IMR-90 (cell line): ENCODE measurements at regions not wholly inside any gene's neighbourhood (a gene's known extent, or its start where the extent isn't known, plus 50 kb on each side); places are given as distances from the start of the nearest gene placed in this dataset.

Experiments used
- ATAC-seq: fragments of 200-7000 bp; cut with Tn5 transposase; 2 replicates; pipeline ENCODE4 v1.9.1; 2020; ENCODE audit warnings: low read depth, mild to moderate bottlenecking, moderate library complexity
- BruUV-seq: library from RNA; stranded (reverse); fragments of 400-500 nt; replicated peaks from 2 replicates; lab custom pipeline; 2021; lab: Mats Ljungman, UMichigan
- CTCF ChIA-PET: fragments of 300-600 bp; formaldehyde crosslinking; extraction: SDS; loops from one replicate; lab custom pipeline; 2021; ENCODE audit warnings: antibody characterized with exemption; lab: Yijun Ruan, JAX
- POLR2A ChIA-PET: fragments of 300-600 bp; sonication (Branson Sonifier 250); formaldehyde crosslinking; loops from one replicate; lab custom pipeline; 2022; ENCODE audit warnings: antibody characterized with exemption; ENCODE audit not compliant: unreplicated experiment; lab: Charles Lee
- DNase-seq: peaks from one replicate; pipeline ENCODE4 v3.0.0; 2013
- H2AFZ ChIP-seq: replicated peaks from 2 replicates; pipeline ENCODE3; 2013; ENCODE audit warnings: low read length, mild to moderate bottlenecking; ENCODE audit not compliant: poor library complexity
- H2AK5ac ChIP-seq: 2 replicates; pipeline ENCODE4 v1.6.1; 2013; ENCODE audit warnings: low read depth, low read length, inconsistent platforms
- H2AK9ac ChIP-seq: replicated peaks from 2 replicates; pipeline ENCODE3; 2013; ENCODE audit warnings: mild to moderate bottlenecking, low read depth, low read length, moderate library complexity; ENCODE audit not compliant: poor library complexity
- H2BK120ac ChIP-seq: 2 replicates; pipeline ENCODE4 v1.6.1; 2013; ENCODE audit warnings: low read depth, low read length, inconsistent platforms
- H2BK15ac ChIP-seq: 3 replicates; pipeline ENCODE4 v1.6.1; 2013; ENCODE audit warnings: low read depth, low read length, inconsistent platforms
- H2BK20ac ChIP-seq: 2 replicates; pipeline ENCODE4 v1.6.1; 2013; ENCODE audit warnings: low read depth, mild to moderate bottlenecking, inconsistent platforms, low read length, moderate library complexity
- H2BK5ac ChIP-seq: 2 replicates; pipeline ENCODE4 v1.6.1; 2013; ENCODE audit warnings: mild to moderate bottlenecking, low read depth, low read length, inconsistent platforms; ENCODE audit not compliant: poor library complexity, severe bottlenecking
- H3K14ac ChIP-seq: replicated peaks from 2 replicates; pipeline ENCODE4 v1.6.1; 2013; ENCODE audit warnings: low read depth, low read length, inconsistent platforms
- H3K18ac ChIP-seq: 2 replicates; pipeline ENCODE4 v1.6.1; 2013; ENCODE audit warnings: low read depth, low read length, control low read depth
- H3K23ac ChIP-seq: 2 replicates; pipeline ENCODE4 v1.6.1; 2013; ENCODE audit warnings: low read depth, low read length, inconsistent platforms
- H3K27ac ChIP-seq: 2 replicates; pipeline ENCODE4 v1.5.1; 2013; ENCODE audit warnings: mild to moderate bottlenecking, control low read depth, low read length; ENCODE audit not compliant: insufficient read depth
- H3K27me3 ChIP-seq: 2 replicates; pipeline ENCODE4 v1.6.1; 2013; ENCODE audit warnings: low read length; ENCODE audit not compliant: control insufficient read depth, insufficient read depth
- H3K36me3 ChIP-seq: 2 replicates; pipeline ENCODE4 v1.6.1; 2013; ENCODE audit warnings: low read length, mixed read lengths; ENCODE audit not compliant: control insufficient read depth, insufficient read depth
- H3K4ac ChIP-seq: 2 replicates; pipeline ENCODE4 v1.6.1; 2013; ENCODE audit warnings: low read depth, low read length, inconsistent platforms
- H3K4me1 ChIP-seq: 2 replicates; pipeline ENCODE4 v1.6.1; 2013; ENCODE audit warnings: low read length, mixed read lengths; ENCODE audit not compliant: control insufficient read depth, insufficient read depth
- H3K4me2 ChIP-seq: 2 replicates; pipeline ENCODE4 v1.6.1; 2013; ENCODE audit warnings: low read depth, mild to moderate bottlenecking, control low read depth, low read length, moderate library complexity
- H3K4me3 ChIP-seq: 2 replicates; pipeline ENCODE4 v1.5.1; 2013; ENCODE audit warnings: low read depth, mild to moderate bottlenecking, control low read depth, low read length, moderate library complexity; ENCODE audit not compliant: insufficient read depth
- H3K56ac ChIP-seq: 2 replicates; pipeline ENCODE4 v1.6.1; 2013; ENCODE audit warnings: low read length, inconsistent platforms; ENCODE audit not compliant: insufficient read depth; ENCODE audit errors: extremely low read depth
- H3K79me1 ChIP-seq, 2 experiments: 2 replicates each; pipeline ENCODE4 v1.6.1; 2013; ENCODE audit warnings: low read length in 2 of 2, inconsistent platforms in 1 of 2, low read depth in 1 of 2
- H3K9ac ChIP-seq: 2 replicates; pipeline ENCODE4 v1.6.1; 2013; ENCODE audit warnings: low read depth, low read length, control low read depth
- H3K9me1 ChIP-seq: 2 replicates; pipeline ENCODE4 v1.6.1; 2013; ENCODE audit warnings: low read length, inconsistent platforms; ENCODE audit not compliant: insufficient read depth
- H3K9me3 ChIP-seq: 2 replicates; pipeline ENCODE4 v1.6.1; 2013; ENCODE audit warnings: low read length; ENCODE audit not compliant: control insufficient read depth, insufficient read depth
- H4K20me1 ChIP-seq: 2 replicates; pipeline ENCODE4 v1.6.1; 2013; ENCODE audit warnings: low read length, inconsistent platforms; ENCODE audit not compliant: insufficient read depth
- H4K5ac ChIP-seq: 2 replicates; pipeline ENCODE4 v1.6.1; 2013; ENCODE audit warnings: mild to moderate bottlenecking, low read depth, low read length, control low read depth
- H4K8ac ChIP-seq, 2 experiments: 2 replicates each; pipeline ENCODE4 v1.6.1; 2013; ENCODE audit warnings: low read depth in 2 of 2, low read length in 2 of 2, control low read depth in 1 of 2, inconsistent platforms in 1 of 2
- H4K91ac ChIP-seq: 2 replicates; pipeline ENCODE4 v1.6.1; 2013; ENCODE audit warnings: low read depth, low read length, inconsistent platforms; ENCODE audit not compliant: insufficient read depth
- ELK1 ChIP-seq: fragments of 150-350 bp; IDR thresholded peaks from 2 replicates; pipeline ENCODE4 v1.6.1; 2016; ENCODE audit warnings: low read depth, mild to moderate bottlenecking, low read length, moderate library complexity, borderline replicate concordance
- NFE2L2 ChIP-seq: fragments of 150-350 bp; IDR thresholded peaks from 2 replicates; pipeline ENCODE4 v1.6.1; 2016; ENCODE audit warnings: low read depth, mild to moderate bottlenecking, low read length
- RFX5 ChIP-seq: IDR thresholded peaks from 2 replicates; pipeline ENCODE4 v1.8.0; 2012; ENCODE audit warnings: low read depth, mild to moderate bottlenecking, low read length, moderate library complexity
- dilution Hi-C: fragments of 300-500 bp; cut with HindIII; formaldehyde crosslinking; loops from one replicate; pipeline ENCODE4 v1.14.3; 2018; ENCODE audit warnings: low sequenced_read_pairs; ENCODE audit not compliant: unreplicated experiment
- in situ Hi-C: fragments of 300-500 bp; cut with MboI; formaldehyde crosslinking; loops from 3 replicates; pipeline ENCODE4 v1.14.3; 2019; ENCODE audit warnings: low sequenced_read_pairs, inconsistent platforms, mixed read lengths
- intact Hi-C: fragments of 100-400 bp; cut with micrococcal nuclease; formaldehyde crosslinking; loops from 2 replicates; pipeline ENCODE4 v1.10.0; 2022

DNA sequence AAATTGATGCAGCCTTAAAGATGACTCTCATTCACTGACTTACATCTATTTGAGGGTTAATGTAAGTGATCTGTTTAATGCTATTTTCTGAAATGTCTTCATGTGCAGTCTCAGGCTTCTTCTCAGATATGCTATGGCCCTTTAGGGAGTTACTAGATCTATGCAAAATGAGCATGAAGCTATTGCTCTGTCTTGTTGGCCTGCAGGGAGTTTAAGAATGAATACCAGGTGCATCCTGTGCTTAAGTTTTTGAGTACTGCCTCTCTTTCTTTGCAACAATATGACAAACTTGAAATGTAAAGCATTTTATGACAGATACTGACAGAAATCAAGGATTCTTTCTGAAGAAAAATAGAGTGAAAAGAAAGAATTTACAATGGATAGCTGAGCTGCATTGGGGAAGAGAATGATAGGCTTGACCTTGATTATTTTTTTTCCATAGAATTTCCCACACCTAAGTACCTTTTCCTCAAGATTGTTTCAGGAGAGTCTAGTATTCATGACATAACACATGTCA is 1058.3 kb upstream of the TMEFF2 start:
- Histone ChIP-seq H2AK9ac (no peak overlapping the region), H4K8ac (no peak overlapping the region), H2BK15ac (no peak overlapping the region), H2BK20ac (no peak overlapping the region), H3K4ac (no peak overlapping the region), H3K4me1 (no peaks in the 10 kb centered on the region), H4K5ac (no peak overlapping the region), H3K9me3 (peaks cover 3% of the 10 kb centered on the region; the same call in 1 of the 2 replicates), H4K20me1 (no peaks in the 10 kb centered on the region), H3K27ac (no peak overlapping the region), H2BK120ac (no peak overlapping the region), H2AK5ac (no peak overlapping the region), H3K4me3 (no peak overlapping the region), H3K9me1 (no peaks in the 10 kb centered on the region), H3K79me1 (no peaks in the 10 kb centered on the region), H3K23ac (no peak overlapping the region), H2AFZ (no peak overlapping the region), H2BK5ac (no peak overlapping the region), H3K56ac (no peak overlapping the region), H3K18ac (no peak overlapping the region), H4K91ac (no peak overlapping the region), H3K14ac (no peak overlapping the region), H3K36me3 (no peaks in the 10 kb centered on the region), H3K9ac (no peak overlapping the region), H3K27me3 (no peaks in the 10 kb centered on the region), H3K4me2 (no peak overlapping the region)
- no peak for DNase-seq
- CTCF ChIA-PET: no interaction called here
- in situ Hi-C loops: no loop called here
- TF ChIP-seq ELK1 (no peak), NFE2L2 (no peak), RFX5 (no peak)
- no peak for ATAC-seq
- no TSS peak for BruUV-seq
- POLR2A ChIA-PET: no interaction called here
- intact Hi-C loops: no loop called here
- dilution Hi-C loops: no loop called here
